ENCODE measurements at regions not wholly inside any gene's neighbourhood (a gene's known extent, or its start where the extent isn't known, plus 50 kb on each side); places are given as distances from the start of the nearest gene placed in this dataset.

- TF ChIP-seq, protein P1, sequence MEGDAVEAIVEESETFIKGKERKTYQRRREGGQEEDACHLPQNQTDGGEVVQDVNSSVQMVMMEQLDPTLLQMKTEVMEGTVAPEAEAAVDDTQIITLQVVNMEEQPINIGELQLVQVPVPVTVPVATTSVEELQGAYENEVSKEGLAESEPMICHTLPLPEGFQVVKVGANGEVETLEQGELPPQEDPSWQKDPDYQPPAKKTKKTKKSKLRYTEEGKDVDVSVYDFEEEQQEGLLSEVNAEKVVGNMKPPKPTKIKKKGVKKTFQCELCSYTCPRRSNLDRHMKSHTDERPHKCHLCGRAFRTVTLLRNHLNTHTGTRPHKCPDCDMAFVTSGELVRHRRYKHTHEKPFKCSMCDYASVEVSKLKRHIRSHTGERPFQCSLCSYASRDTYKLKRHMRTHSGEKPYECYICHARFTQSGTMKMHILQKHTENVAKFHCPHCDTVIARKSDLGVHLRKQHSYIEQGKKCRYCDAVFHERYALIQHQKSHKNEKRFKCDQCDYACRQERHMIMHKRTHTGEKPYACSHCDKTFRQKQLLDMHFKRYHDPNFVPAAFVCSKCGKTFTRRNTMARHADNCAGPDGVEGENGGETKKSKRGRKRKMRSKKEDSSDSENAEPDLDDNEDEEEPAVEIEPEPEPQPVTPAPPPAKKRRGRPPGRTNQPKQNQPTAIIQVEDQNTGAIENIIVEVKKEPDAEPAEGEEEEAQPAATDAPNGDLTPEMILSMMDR (IDR thresholded peaks at IDR 0.05): no peak
- TF ChIP-seq POLR2A (IDR thresholded peaks at IDR 0.05): no peak
Measured at GRCh38 chr14:55802986-55803872, 223.2 kb downstream of the KTN1 start.

All from uterus (tissue), 2 donors.